ENCODE measurements at regions not wholly inside any gene's neighbourhood (a gene's known extent, or its start where the extent isn't known, plus 50 kb on each side); places are given as distances from the start of the nearest gene placed in this dataset.
"Not testable (repeated sequence)": the region's sequence is repeated elsewhere in the genome, so short reads cannot be mapped to it uniquely, and the experiment has no call there.

GRCh38 chr3:59246719-59247401, 197.0 kb upstream of the CFAP20DC start:
- DNase-seq: no peak

DNA sequence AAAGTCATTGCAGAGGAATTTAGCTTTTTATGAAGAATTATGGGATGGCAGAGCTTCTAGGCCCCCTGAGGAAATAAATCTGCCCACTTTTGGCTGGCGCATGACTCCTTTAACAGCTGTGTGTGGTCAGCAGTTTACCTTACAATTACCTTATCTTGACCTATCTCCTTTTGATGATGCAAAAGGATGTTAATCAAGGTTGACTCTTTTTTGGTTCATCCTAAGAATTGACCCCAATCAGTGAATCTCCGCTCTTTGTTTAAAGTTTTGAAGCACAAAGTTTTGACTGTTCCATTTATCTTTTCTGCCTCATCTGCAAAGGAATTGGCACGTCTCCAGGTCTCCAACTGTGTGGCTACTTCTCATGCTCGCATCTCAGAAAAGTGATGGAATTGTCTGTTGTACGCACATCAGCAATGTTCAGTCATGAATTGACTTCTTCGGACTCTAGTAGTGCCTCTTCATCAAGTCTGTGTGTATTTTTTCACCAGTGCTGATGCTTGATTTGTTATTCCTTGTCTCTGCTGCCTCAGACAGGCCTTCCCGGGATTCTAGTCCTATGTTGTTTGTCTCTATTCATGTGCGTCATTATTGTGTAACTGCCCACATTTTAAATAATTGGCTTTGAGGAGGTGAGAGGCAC, 196.2 kb upstream of the CFAP20DC start:
- DNase-seq: no peak

DNA sequence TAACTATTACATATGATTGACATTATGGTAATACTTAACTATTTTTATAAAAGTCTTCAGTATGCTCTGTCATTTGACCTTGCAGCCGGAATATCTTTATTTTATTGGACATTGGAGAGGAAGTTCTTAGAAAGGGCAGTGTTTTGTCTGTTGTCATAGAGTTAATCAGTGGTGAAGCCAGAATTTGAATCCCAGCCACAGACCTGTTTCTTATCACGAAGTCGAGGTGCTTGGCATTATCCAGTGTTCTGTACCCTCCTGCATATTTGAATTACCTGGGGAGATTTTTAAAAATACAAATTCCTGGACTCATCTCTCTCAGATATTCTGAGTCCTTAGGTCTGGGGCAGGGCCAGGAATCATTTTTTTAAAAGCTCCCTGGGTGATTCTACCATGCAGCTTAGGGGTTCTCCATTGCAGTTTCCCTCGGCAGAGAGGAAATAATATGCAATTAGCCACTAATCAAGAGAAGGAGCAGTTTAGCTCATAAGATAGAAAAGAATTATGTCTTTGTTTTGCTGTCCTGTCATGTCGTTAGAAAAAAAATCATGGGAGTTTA, 195.6 kb upstream of the CFAP20DC start:
- no peak for DNase-seq

DNA sequence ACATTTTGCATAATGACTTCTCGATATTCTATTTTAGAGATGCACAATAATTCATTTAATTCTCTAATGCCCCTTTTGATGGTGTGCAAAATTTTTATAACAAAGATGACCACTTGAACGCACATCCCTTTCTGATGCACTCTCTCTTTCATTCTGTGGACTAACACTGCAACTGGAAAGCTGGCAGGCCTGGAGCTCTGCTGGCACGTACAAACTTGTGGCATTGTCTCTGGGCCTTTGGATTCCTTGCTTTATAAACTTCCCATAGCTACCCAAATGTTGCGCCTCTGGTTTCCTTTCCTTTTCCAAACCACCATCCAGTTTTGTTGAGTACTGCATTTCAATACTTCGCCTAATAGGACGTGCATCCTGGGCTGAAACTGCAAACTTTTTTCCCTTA, 194.5 kb upstream of the CFAP20DC start:
- DNase-seq: no peak

GRCh38 chr3:59243476-59243875, 193.7 kb upstream of the CFAP20DC start:
- no peak for DNase-seq

GRCh38 chr3:59240666-59241255, 190.9 kb upstream of the CFAP20DC start:
- no peak for DNase-seq

DNA sequence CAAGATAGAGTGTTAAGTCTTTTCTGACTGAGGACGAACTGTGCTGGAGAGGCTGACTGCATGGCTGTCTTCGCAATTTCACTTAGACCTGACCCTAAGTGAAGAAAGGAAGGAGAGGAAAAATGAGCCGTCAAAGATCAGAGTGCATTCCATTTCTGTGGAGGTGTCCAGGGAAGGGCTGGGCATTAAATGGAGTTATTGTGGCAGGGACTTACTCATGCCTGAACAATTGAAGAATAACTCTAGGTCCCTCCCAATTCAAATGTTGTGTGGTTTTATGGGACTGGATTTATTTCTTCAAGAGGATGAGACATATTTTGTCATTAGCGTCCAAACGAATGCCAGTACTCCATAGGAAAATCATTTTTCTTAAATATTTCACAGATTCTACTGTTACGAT, 187.3 kb upstream of the CFAP20DC start:
- no peak for DNase-seq

DNA sequence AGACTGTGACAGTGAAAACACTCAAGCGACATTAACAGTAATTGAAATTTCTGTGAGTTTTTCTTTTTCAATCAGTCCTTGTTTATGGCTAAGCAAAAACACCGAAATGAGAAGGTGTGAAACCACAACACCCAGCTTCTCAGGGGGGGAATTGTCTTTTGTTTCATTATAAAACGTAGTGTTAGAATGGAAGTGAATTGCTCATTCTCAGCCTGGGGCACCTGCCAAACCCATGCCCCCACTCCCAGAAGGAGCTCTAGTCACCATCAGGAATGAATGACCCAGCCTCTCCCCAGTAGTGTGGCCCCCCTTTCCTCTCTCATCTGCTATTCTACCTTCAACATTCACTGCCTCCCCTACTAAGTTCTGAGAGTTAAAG, 185.8 kb upstream of the CFAP20DC start:
- no peak for DNase-seq

GRCh38 chr3:59234884-59235633, 185.2 kb upstream of the CFAP20DC start:
- no peak for DNase-seq

DNA sequence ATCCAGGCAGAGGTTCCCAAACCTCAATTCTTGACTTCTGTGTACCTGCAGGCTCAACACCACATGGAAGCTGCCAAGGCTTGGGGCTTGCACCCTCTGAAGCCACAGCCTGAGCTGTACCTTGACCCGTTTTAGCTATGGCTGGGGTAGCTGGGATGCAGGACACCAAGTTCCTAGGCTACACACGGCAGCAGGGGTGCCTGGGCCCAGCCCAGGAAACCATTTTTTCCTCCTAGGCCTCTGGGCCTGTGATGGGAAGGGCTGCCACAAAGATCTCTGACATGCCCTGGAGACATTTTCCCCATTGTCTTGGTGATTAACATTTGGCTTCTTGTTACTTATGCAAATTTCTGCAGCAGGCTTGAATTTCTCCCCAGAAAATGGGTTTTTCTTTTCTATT, 180.6 kb upstream of the CFAP20DC start:
- not testable (repeated sequence) for DNase-seq

DNA sequence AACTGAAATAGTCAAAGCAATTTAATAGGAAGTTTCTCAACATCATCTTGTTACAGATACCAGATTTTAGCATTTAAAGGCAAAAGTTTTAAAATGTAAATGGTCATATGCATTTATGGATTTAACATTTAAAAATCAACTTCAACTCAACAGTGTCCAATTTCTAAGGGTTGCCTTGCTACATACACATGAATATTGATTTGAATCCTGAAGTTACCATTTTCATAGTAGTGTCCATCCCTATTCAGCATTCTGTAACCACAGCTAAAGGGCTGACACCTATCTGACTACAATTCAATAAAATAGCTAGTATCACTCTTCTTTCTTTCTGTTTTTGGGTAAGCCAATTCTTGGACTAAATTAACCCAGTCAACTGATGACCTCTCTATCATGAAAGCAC, 164.0 kb upstream of the CFAP20DC start:
- DNase-seq: no peak

DNA sequence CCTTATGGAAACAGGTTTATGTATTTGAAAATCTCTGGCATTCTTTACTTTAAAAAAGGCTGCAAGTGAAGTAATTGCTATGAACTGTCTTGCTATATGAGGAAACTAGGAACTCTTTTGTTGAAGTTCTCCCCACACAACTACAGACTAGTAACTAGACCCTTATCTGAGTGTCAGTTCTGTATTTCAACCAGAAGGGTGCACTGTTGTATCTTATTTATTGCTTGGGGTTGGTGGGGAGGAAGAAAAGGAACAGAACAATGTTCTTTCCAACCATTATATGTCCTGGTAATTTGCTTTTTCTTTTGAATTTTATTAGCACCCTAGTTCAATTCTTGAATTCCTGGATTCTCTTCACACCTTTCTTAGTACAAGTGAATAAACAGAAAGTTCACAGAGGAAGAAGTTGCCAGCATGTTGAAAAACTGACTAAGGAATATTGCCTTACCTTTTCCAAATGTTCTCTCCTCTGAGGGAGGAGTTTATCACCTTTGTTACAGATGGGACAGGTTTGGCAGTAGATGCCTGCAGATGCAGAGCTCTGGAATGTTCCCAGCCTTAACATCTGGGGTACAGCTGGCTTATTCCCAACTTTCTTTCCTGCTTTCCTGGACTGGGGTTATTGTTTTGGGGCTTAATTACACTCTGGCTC, 162.4 kb upstream of the CFAP20DC start:
- no peak for DNase-seq

DNA sequence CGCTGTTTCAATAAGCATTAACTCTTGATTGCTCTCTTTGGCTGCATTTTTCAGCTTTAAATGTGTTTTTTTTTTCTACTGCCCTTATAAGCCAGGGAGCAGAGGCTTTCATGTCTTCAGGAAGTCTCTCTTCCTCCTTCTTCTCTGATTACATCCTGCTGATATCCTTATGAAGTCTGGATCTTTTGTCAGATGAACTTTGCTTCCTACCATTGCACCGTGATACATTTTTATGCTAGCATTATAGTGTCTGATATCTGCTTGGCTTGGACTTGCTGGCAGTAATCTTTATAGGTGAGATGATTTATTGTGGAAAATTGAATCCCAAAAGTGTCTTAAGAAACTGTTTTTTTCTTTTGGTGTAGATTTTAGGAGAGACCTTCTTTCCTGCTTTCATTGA, 160.4 kb upstream of the CFAP20DC start:
- DNase-seq: no peak

GRCh38 chr3:59192473-59192872, 142.6 kb upstream of the CFAP20DC start:
- no peak for DNase-seq

DNA sequence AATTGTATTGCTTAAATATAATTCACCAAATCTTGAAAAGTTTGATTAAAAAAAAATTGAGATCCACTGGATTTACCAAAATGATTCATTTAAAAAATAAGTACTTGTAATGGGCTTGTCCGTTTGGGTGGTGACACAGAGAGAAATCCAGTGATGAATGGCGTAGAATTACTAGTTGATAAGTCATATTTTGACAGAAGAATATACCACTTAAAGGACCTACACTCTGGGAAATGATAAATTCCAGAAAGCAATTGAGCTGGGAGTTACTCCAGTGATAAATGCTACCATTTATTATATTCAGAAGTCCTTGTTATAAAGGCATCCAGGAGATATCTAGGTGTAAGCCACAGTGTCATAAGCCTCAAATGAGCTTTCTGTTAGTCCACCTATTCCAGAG, 141.8 kb upstream of the CFAP20DC start:
- DNase-seq: no peak

- DNase-seq: no peak
These were observed 140.1 kb upstream of the CFAP20DC start for GRCh38 chr3:59189939-59190338.

DNA sequence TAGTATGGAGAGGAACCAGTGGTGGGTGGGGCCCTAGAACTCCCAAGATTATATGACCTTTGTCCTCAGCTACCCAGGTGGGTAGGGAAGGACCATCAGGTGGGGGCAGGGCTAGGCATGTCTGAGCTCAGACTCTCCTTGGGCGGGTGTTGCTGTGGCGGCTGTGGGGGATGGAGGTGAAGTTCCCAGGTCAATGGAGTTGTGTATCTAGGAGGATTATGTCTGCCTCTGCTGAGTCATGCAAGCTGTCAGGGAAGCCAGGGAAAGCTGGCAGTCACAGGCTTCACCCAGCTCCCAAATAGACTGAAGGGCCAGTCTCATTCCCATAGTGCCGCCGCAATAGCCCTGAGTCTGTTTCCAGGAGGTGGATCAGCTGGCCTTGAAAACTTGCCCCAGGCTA, 139.7 kb upstream of the CFAP20DC start:
- no peak for DNase-seq

- DNase-seq: no peak
These were observed 136.9 kb upstream of the CFAP20DC start for GRCh38 chr3:59186725-59187124.

DNA sequence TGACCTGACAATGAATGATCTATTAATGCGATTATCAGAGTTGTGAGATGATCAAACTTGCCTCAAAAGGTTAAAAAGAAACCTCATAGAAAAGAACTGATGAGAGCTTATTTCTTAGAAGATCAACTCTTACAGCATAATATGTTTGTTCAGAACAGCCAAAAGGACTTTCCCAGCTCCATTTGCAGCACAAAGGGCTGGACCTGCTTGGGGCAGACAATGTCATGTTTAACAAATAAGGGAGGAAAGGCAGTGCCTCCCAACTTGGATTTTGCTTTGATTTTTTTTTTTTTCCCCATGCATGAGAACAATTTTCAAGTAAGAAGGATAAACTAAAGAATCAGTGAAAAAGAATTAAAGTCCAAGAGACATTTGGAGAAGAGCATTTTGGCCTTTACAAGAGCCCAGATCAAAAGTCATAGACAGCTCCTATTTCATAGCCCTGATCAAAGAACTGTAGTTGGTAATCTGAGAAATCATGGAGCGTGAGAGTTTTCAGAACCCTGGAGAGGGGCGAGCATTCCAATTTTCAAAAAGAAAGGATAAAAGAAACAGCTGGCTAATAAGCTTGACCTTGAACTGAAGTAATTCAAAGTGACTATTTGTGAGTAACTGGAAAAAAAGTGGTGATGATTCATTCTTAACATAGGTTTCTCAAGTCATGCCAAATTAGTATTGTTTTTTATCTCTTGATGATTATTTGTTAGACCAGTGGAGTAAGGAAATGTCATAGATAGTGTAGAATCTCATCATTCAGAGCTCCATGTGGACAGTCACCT, 136.0 kb upstream of the CFAP20DC start:
- DNase-seq: no peak

DNA sequence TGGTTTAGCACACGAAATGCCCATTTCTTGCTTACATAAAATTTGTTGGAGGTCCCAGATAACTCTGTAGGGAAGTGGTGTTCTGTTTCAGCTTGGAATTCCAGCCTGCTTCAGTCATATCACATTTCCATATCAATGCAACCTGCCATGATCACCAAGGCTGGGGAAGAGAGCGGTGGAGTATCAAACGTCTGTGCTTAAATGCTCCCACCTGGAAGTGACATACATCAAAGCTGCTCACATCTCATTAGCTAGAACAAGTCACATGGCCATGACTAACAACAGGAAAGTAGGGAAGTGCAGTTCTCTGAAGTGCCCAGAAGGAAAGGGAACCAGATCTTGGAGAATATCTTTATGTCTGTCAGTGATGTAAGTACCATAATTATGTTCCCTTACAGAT, 130.2 kb upstream of the CFAP20DC start:
- no peak for DNase-seq

- DNase-seq: no peak
These were observed 128.9 kb upstream of the CFAP20DC start for GRCh38 chr3:59178698-59179097.

GRCh38 chr3:59171491-59171890, 121.7 kb upstream of the CFAP20DC start:
- no peak for DNase-seq

Data from activated effector memory CD4-positive, alpha-beta T cell treated with anti-CD3 and anti-CD28 coated beads, Interleukin-2, amount 50 U/mL, for 16 hours (primary cell).